ENCODE measurements at regions not wholly inside any gene's neighbourhood (a gene's known extent, or its start where the extent isn't known, plus 50 kb on each side); places are given as distances from the start of the nearest gene placed in this dataset.

DNA sequence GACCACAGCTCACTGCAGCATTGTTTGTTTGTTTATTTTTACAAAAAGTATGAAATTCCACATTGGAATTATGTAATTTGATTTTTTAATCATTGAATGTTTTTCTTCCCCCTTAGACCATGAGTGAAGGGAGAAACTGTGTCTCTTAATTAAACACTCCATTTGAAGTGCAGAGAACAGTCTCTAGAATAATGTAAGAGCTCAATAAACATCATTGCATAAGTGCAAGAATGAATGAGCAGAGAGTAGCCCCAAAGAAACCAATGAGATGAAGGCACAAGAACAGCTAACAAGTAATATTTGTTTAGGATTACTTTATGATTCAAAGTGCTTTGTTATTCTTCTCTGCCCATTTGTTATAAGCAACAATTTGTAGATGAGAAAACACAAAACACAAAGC is 921.3 kb upstream of the LCORL start:
- DNase-seq (ENCODE audit: low spot score): no peak

DNA sequence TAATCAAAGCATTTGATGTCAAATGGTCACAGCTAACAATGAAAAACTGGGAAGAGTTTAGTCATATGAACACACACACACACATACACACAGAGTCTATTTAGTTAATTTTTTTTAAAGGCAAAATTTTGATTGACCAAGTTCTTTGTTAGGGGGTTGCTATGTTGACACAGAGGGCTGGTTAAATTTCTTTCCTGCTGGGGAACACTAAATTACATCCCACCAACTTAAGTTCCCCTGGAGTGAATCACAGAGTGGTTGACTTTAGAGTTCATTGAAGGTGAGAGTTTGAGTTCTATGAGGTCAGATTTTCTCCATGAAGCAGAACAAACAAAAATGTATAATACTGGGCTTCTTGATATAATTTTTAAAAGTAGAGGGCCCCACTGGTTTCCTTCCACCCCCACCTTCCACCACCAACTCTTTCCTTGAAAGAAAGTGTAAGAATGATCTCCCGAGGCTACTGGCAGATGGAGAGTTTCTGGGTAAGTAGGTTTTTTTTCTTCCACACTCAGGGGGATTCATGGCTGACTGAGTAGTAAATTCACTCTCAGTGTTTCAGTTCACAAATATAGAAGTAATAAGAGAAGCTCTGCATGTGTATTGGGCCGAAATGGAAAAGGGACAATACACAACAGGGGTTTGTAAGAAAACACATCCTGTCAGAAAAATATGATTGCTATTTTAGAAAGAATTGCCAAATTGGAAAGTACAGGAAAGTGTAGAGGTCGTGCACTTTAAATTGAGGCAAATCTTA is 917.0 kb upstream of the LCORL start:
- DNase-seq (ENCODE audit: low spot score): no peak

DNA sequence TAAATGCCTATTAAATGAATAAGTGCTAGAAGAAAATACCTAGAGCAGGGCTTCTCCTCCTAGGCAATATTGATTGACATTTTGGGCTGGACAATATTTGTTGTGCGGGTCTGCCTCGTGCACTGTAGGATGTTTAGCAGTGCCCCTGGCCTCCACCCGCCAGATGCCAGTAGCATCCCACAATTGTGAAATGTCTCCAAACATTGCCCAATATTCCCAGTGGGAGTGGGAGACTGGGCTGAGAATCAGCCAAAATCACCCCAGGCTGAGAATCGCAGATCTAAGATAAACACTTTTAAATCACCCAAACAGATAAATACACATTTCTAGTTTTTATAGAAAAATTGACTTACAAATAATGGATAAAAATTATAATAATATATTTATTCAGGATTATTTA is 916.2 kb upstream of the LCORL start:
- no peak for DNase-seq (ENCODE audit: low spot score)

DNA sequence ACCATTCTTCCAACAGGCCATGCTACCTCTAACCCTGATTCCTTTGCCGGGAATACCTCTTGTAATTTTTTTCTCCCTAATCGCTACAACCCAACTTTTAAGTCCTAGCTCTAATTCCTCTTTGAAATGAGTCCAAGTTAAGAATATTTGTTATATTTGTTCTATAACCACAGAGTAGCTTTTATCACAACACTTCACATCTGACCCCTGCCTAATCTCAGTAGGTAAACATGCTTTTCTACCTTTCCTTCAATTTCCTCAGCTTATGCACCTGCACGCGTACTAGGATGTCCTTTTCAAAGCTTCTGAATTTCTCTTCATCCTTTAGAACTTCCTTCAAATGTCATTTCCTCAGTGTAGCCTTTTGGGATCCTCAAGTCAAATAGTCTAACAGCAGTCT is 915.5 kb upstream of the LCORL start:
- DNase-seq (ENCODE audit: low spot score): no peak

DNA sequence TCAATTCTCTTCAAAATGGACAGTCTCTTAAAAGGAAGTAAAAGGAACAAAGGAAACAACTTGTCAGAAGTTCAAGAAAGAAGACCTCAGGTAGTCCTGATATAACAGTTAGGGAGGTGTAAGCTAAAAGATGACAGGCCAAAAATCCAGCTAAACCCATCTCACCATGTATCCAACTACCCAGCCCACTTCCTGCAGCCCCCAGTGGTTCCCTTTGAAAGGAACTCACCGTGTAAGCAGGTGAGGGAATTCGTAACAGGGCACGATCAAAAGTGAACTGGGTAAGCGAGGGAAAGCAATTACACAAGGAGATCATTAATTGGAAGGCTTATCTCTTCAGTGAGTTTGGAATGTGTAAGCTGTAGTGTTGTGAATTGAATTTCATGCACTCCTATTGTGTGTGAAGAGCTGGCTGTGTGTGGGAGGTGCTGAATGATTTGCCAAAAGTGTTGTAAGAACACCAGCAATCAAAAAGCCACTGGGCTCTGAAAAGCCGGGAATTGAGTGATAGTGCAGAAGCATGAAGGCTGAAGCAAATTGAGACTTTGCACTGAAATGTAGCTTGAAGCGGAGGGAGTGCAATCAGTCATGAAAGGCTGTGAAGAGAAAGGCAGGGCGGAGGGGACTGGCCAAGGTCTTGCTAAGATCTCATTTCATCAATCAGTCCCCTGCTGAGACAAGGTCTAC is 914.2 kb upstream of the LCORL start:
- DNase-seq (ENCODE audit: low spot score): no peak

DNA sequence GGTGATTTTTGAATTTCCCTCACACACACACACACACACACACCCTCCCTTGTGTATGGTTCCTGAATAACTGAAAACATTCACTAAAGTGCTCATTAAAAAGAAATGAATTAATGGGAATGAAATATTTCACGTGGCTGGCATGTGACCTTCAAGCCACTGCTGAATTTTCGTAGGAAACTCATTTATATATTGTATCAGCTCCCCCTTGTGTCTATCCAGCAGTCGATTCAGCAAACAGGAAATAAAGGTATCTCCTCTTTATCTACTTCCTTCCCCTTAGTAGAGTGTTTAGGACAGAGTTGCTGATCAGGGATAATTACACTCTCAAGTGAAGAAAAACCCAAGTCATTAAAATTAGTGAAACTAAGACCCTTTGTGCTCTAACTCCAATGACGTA is 912.6 kb upstream of the LCORL start:
- DNase-seq (ENCODE audit: low spot score): no peak

DNA sequence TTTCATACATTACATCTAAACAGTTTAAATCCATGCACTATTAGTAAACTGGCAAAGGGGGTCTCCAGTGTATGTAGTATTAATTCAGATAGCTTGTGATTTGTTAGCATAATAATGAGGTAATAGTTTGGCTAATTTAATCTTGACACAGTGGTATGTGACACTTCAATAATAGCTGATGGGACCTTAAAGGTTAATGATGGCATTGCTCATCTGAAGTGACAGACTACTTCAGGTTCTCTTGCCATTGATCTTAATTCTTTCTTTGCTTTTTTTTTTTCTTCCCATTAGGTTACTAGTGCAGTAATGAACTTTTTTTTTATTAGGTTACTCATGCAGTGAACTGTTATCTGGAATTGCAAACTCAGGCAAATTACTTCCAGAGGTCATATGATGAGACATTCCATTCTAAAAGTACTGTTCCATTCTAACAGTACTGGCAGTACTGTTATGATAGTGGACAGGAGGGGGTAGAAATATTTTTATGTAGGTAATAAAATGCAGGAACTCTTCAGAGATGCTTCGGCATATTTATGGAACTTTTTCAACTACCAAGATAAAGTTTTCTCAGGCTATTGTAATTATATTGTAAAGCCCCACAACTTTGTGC is 911.3 kb upstream of the LCORL start:
- no peak for DNase-seq (ENCODE audit: low spot score)

DNA sequence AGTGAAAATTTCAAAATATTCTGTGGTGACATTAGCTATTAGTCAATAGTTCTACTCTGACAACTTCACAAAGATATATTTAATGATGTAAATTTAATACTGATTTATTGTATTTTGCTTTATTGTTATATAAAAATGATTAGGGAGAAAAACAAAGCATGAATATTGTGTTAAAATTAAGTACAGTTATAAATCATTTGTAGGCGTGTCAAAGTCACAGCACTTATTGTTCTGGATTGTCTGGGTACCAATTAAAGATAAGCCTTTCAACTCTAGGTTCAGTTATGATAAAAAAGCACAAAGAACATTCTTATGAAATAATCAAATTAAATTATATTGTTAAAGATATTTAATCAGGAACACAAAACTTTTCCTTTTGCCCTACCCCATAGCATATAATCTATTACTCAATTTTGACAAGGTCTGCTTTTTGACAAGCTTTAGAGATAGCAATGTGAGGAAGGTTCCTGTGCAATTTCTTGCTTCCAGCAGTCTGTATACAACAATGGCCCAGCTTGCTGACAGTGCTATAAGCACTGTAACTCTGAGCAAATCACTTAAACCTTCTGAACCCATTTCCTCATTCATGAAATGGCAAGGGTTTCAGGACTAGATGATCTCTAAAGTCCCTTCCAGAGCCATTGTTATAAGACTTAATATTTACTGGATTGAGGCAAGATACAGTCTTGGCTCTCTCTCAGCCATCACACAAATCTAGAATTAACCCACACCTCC is 910.3 kb upstream of the LCORL start:
- no peak for DNase-seq (ENCODE audit: low spot score)

DNA sequence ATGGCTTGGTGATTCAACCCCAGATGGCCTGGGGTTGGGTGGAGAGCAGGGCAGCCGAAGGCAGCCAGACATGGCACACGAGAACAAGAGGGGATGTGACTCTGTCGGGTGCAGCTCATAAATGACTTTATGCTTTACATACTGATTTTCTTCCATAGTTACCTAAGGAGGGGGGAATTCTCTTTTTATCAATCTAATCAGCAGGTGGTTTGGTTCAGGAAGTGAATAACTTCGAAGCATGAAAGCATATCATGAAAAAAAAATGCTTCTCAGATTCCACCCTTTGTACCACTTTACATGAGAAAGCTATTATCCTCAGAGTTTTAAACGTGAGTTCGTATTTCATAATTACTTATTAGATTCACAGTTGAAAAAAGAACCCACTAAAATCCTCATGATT is 908.9 kb upstream of the LCORL start:
- DNase-seq (ENCODE audit: low spot score): no peak

DNA sequence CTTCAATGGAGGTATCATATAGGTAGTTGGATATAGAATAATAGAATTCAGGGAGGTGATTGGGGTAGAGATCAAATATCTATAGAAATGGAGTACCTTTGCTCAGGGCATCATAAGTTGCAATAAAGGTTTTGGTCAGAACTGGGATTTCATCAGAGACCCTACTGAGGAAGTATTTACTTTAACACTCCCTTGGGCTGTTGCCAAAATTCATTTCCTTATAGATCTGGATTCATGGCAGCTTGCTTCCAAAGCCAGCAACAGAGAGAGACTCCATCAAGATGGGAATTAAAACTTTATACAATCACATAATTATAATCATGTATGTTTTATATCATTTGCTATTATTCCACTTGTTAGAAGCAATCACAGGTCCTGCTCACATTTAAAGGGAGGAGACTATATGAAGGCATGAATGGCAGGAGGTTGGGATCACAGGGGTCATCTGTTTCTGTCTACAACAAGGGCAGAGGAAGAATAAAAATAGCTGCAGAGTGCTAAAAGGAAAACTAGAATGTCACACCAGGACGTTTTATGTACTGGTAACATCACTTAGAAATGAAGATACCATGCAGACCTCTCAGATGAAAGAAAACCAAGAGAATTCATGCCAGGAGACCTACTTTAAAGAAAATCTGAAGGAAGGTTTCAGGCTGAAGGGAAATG is 902.1 kb upstream of the LCORL start:
- DNase-seq (ENCODE audit: low spot score): no peak

DNA sequence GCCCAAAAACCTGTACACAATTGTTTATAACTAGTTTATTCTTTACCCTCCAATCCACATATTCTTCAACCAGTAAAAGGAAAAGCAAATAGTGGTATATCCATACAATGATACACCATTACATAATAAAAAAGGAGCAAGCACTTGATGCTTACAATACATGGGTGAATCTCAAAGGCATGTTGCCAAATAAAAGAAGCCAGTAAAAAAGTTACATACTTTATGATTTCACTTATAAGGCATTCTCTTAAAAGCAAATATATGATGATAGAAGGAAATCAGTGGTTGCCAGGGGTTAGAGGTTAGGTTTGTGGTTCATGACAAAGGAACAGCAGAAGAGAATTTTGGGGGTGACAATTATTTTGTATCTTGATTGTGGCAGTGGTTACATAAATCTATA is 896.1 kb upstream of the LCORL start:
- no peak for DNase-seq (ENCODE audit: low spot score)

DNA sequence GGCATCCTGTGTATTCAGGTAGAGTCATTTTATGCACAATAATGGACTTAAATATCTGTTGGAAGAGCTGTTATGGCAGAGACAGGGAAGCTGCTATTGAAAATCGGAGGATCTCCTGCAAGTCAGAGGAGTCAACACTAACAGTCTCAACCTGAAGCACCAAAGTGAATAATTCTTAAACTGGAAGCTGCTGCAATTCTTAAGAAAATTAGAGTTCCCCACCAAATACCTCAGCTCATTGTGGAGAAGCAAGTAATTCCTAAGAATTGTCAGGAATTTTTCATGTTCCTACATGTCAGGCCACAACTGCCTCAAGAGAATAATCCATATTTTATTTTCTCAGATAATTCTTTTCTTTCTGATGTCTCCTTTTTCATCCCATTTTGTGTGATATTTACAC is 892.6 kb upstream of the LCORL start:
- no peak for DNase-seq (ENCODE audit: low spot score)

DNA sequence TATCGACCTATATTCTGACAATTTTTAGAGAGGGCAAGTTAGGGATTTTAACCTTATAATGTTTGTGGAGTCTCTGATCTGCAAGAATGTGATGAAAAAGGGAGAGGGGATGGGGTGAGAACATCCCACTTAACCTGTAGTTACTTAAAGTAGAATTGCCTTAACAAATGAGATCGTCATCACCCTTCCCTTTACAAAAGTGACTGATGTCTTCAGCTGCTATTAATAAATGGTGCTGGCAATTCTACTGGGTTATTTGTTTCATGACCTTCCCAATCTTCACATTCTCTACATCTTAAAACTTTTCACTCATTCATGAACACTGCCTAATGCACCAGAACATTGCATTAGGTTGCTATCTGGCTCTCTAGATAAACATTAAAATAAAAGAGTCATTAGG is 873.4 kb upstream of the LCORL start:
- DNase-seq (ENCODE audit: low spot score): no peak

DNA sequence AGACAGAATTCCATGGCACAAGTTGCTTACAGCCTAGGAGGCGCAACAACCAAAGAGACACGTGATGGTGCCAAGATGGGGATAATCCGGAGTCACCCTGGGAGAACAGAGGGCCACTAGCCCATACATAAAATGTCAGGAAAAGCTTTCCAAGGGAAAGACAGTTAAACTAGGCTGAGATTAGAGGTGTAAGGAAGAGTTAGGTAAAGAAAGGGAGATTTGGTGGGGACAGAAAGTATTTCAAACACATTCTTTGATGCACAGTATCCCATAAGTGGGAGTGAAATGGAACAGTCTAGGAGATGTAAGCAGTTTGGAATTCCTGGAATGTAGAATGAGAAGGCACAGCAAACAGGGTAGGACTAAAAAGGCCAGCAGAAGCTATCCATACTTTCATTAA is 860.9 kb upstream of the LCORL start:
- no peak for DNase-seq (ENCODE audit: low spot score)

DNA sequence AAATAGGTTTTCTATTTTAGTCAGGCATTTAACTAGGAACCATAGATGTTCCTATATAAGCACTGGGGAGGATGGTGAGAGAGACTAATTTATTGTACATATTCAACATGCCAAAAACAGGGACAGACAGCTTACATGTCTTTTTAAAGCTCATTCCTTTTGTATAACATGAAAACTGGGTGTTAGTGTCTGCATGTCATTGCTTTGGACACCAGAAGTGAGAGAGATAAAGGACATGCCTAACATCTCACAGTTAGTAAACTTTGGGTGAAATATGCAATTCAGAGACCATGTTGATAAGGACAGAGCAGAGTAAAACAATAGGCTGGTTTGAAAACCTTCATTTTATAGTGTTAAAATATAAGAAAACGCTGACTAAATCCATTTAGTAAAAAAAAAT is 860.0 kb upstream of the LCORL start:
- DNase-seq (ENCODE audit: low spot score): no peak

DNA sequence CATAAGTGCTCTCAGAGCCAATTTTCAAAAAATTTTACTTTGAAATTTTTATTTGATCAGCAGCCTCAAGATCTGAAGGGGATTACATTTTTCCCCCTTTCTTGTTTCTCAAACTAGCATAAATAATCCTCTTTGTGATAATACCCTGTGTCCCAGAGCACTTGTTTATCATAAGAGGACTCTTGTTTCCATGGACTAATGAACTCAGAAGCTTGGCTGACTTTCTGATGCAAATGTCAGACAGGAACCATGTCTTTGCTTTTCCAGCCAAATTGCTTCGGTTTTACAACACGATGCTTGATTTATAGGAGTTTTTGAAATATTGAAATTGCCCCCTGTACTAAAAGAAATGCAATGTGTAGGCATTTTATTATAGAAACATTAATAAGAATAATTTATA is 859.3 kb upstream of the LCORL start:
- no peak for DNase-seq (ENCODE audit: low spot score)

DNA sequence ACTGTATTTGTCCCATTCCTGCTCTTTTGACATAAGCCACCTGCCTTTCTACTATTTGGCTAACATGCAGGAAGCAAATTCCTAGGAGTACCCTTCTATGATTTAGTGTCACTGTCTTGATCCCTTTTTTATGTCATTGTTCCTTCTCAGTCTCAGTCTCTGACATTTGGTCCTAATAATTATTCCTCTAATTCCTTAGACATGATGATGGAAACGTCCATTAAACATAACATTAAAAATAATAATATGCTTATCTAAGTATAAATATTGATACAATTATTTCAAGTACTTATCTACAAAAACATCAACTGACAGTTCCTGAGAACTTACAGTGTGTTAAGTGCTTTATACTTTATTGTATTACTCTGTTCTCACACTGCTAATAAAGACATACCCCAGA is 857.0 kb upstream of the LCORL start:
- DNase-seq (ENCODE audit: low spot score): no peak

DNA sequence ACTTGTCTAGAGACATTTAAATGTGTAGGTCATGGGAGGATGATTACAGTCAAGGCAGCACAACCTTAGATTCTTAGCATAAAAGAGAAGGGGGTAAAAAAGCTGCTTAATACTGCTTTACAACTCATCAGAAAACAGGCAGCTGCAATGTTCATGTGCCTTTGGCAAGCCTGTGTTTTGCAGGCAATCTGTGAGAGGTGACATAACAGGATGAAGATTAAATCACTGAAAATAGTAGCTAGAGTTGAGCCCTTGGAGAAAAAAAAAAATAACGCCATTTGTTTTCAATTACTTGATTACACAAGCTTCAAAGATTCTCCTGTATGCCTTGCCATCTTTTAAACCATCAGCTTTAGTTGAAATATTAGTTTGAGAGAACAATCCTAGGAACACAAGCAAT is 847.6 kb upstream of the LCORL start:
- no peak for DNase-seq (ENCODE audit: low spot score)

DNA sequence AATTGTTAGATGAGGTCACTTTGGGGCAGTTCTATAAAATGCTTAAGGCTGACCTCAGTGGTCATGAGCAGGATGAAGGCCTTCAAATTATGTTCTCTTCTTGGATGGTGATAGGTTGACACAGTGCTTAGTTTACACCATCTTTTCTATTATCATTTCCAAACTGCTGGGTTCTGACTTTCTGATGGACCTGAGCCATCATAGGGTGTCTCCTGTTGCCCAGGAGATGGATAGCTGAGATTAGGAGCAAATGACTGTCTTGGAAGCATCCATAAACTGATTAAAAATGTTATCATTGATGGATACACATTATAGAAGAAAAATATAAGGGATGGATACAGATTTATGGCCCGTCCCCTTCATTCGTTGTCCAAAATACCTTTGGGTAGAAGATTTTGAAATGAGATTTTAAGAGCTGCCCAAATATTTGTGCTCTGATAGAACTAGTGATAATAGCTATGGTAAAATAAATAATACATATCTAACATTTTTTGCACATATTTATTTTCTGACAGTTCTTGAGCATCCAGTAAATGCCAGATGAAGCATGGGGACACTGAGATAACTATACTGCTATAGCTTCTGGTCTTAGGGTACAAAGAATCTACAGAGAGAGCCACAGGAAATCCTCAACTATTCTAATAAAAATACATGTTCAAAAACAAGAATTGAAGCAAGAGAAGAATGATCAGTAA is 839.4 kb upstream of the LCORL start:
- no peak for DNase-seq (ENCODE audit: low spot score)

DNA sequence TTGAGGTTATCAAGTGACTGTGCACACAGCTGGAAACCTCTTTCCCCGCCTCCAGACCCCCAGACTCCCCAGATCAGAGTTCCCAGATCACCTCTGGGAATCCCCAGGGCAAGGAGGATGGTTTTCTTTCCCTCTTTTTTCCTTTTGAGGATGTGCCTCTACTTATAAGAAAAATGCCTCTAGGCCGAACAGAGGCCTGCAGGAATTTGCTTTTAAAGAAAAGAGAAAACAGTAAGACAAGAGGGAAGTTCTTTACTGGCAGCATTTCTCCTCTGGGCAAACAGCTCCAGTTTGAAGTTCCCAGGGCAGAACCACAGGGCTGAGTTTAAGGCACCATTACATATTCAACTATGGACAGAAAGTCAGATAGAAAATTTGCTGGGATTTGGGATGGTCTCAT is 837.9 kb upstream of the LCORL start:
- no peak for DNase-seq (ENCODE audit: low spot score)

DNA sequence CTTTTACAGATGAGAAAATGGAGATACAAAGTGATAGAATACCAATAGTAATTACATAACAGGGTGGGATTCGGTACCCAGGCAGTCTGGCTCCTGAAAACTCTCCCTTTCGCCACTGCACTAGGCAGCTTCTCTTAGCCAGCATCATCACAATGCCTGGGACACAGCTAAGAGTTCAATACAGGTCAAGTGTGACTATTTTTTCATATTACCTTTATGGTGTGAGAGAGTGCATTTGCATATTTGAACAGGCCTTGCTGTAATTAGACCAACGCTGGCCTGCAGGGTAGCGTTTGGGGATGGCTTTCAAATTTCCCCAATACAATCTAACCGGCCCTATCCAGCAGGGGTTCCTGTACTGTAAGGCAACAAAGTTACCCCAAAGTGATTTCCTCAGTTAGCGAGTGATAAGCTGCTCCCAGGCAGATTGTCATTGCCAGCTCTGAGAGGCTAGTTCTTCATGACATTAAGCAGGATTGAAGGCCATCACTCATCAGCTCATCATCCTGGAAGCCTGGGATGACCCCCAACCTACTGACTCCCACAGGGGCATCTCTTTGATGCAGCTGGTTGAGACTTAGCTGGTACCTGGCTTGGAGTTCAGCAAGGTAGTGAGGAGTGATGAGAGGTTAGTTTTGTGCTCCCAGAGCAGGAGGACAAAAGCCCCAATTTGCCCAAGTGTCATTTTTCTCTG is 836.8 kb upstream of the LCORL start:
- DNase-seq (ENCODE audit: low spot score): no peak
